ENCODE measurements at regions not wholly inside any gene's neighbourhood (a gene's known extent, or its start where the extent isn't known, plus 50 kb on each side); places are given as distances from the start of the nearest gene placed in this dataset.

- DNase-seq (ENCODE audit: low spot score): no peak
Measured at GRCh38 chr6:3526962-3527650, 70.3 kb upstream of the SLC22A23 start.

GRCh38 chr6:3525915-3526314, 69.1 kb upstream of the SLC22A23 start:
- no peak for DNase-seq (ENCODE audit: low spot score)

- no peak for DNase-seq (ENCODE audit: low spot score)
Measured at GRCh38 chr6:3524456-3524855, 67.6 kb upstream of the SLC22A23 start.

GRCh38 chr6:3523966-3524365, 67.1 kb upstream of the SLC22A23 start:
- no peak for DNase-seq (ENCODE audit: low spot score)

- no peak for DNase-seq (ENCODE audit: low spot score)
Measured at GRCh38 chr6:3523271-3523670, 66.4 kb upstream of the SLC22A23 start.

- DNase-seq (ENCODE audit: low spot score): no peak
Measured at GRCh38 chr6:3522561-3523260, 65.9 kb upstream of the SLC22A23 start.

GRCh38 chr6:3520281-3521230, 63.7 kb upstream of the SLC22A23 start:
- DNase-seq (ENCODE audit: low spot score): no peak

GRCh38 chr6:3518356-3519190, 61.7 kb upstream of the SLC22A23 start:
- peak; percentile 46 for DNase-seq (ENCODE audit: low spot score)

- no peak for DNase-seq (ENCODE audit: low spot score)
Measured at GRCh38 chr6:3517350-3517749, 60.5 kb upstream of the SLC22A23 start.

- DNase-seq (ENCODE audit: low spot score): peak; percentile 35
Measured at GRCh38 chr6:3516092-3516491, 59.2 kb upstream of the SLC22A23 start.

GRCh38 chr6:3515669-3516068, 58.8 kb upstream of the SLC22A23 start:
- no peak for DNase-seq (ENCODE audit: low spot score)

GRCh38 chr6:3513416-3513815, 56.6 kb upstream of the SLC22A23 start:
- DNase-seq (ENCODE audit: low spot score): no peak

GRCh38 chr6:3512832-3513231, 56.0 kb upstream of the SLC22A23 start:
- DNase-seq (ENCODE audit: low spot score): no peak

GRCh38 chr6:3510617-3511016, 53.8 kb upstream of the SLC22A23 start:
- no peak for DNase-seq (ENCODE audit: low spot score)

GRCh38 chr6:3510178-3510577, 53.3 kb upstream of the SLC22A23 start:
- no peak for DNase-seq (ENCODE audit: low spot score)

- no peak for DNase-seq (ENCODE audit: low spot score)
Measured at GRCh38 chr6:3509336-3509735, 52.5 kb upstream of the SLC22A23 start.

GRCh38 chr6:3506751-3507383, 50.0 kb upstream of the SLC22A23 start:
- no peak for DNase-seq (ENCODE audit: low spot score)
